ENCODE measurements at regions not wholly inside any gene's neighbourhood (a gene's known extent, or its start where the extent isn't known, plus 50 kb on each side); places are given as distances from the start of the nearest gene placed in this dataset.

DNA sequence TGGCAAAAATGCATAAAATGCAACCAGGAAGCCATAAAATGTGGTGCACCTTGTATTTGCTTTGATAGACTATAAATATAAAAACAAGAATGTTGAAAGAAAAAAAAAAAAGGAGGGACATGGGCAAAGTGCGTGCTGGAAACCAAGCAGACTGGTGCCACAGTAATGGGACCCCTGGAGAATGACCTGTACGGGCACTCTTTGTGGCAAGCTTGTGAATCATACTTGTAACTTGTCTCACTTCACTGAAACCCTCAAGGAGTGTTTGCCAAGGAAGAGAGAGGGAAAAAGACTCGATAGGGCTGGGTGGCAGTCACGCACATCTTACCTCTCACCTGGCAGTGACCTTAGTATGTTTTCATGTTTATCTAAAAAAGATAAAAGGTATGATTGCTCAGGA, 1183.6 kb downstream of the GATA3 start:
- no peaks in the 10 kb centered on the region for H3K4me1 ChIP-seq
- H3K27ac ChIP-seq = no peak overlapping the region
- H3K36me3 ChIP-seq = no peaks in the 10 kb centered on the region
- no peak for ATAC-seq
- no peak for DNase-seq
- H3K27me3 ChIP-seq = peaks cover 8 to 12% of the 10 kb centered on the region in 2 donors
- no peak for TF ChIP-seq CTCF (IDR thresholded peaks at IDR 0.05)
- H3K4me3 ChIP-seq = no peak overlapping the region
- no peaks in the 10 kb centered on the region for H3K9me3 ChIP-seq
- intact Hi-C loops (cut with DNase I) = no loop called here

GRCh38 chr10:9239298-9239697, 1184.8 kb downstream of the GATA3 start:
- Histone ChIP-seq H3K4me1 (no peaks in the 10 kb centered on the region), H3K27me3 (peaks cover 8 to 16% of the 10 kb centered on the region in 2 donors), H3K27ac (no peak overlapping the region), H3K36me3 (no peaks in the 10 kb centered on the region), H3K9me3 (no peaks in the 10 kb centered on the region), H3K4me3 (no peak overlapping the region)
- ATAC-seq = no peak
- intact Hi-C loops (cut with DNase I) = no loop called here
- no peak for TF ChIP-seq CTCF (IDR thresholded peaks at IDR 0.05)
- DNase-seq = no peak

DNA sequence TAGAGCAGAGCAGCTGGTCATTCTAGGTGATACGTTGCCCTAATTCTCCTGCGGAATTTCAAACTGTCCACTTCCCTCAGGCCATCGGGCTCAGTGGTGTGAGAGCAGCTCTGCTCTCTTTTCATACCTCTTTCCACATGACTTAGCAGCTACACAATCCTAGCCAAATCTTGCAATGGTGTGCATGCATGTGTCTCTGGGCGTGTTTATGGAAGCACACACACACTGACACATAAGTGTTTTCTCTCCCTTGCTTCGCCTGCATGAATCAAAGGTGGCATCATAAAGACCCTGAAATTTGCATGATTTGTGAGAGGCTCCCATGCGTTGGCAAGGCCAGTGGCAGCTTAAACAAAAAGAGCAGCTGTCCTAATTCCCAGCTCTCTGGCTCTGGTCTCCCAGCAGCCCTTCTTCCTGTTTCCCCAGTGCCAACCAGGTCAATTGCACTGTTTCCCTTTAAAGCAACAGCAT, 1189.5 kb downstream of the GATA3 start:
- no peak for TF ChIP-seq CTCF (IDR thresholded peaks at IDR 0.05)
- no peak for ATAC-seq
- no peaks in the 10 kb centered on the region for H3K9me3 ChIP-seq
- H3K36me3 ChIP-seq = no peaks in the 10 kb centered on the region
- intact Hi-C loops (cut with DNase I) = no loop called here
- DNase-seq = no peak
- H3K27me3 ChIP-seq = peaks cover 0 to 12% of the 10 kb centered on the region in 2 donors
- H3K4me1 ChIP-seq = no peaks in the 10 kb centered on the region
- no peak overlapping the region for H3K4me3 ChIP-seq
- no peak overlapping the region for H3K27ac ChIP-seq

GRCh38 chr10:9244864-9245263, 1190.4 kb downstream of the GATA3 start:
- ATAC-seq (no peak), DNase-seq (no peak)
- H3K27ac ChIP-seq = no peak overlapping the region
- peaks cover 0 to 7% of the 10 kb centered on the region in 2 donors for H3K27me3 ChIP-seq
- TF ChIP-seq CTCF (IDR thresholded peaks at IDR 0.05) = no peak
- no peak overlapping the region for H3K4me3 ChIP-seq
- H3K9me3 ChIP-seq = no peaks in the 10 kb centered on the region
- H3K4me1 ChIP-seq = no peaks in the 10 kb centered on the region
- intact Hi-C loops (cut with DNase I) = no loop called here
- H3K36me3 ChIP-seq = no peaks in the 10 kb centered on the region

GRCh38 chr10:9253121-9253520, 1198.6 kb downstream of the GATA3 start:
- no peak for TF ChIP-seq CTCF (IDR thresholded peaks at IDR 0.05)
- DNase-seq = no peak

More at GRCh38 chr10:9253121-9253520, 1198.6 kb downstream of the GATA3 start:
- no peak overlapping the region for H3K27ac ChIP-seq
- peaks cover 0 to 3% of the 10 kb centered on the region in 2 donors for H3K9me3 ChIP-seq
- H3K4me3 ChIP-seq = no peak overlapping the region
- no peaks in the 10 kb centered on the region for H3K27me3 ChIP-seq
- intact Hi-C loops (cut with DNase I) = no loop called here
- H3K36me3 ChIP-seq = no peaks in the 10 kb centered on the region
- H3K4me1 ChIP-seq = no peaks in the 10 kb centered on the region
- no peak for ATAC-seq
